GM10266 (cell line): ENCODE measurements at regions not wholly inside any gene's neighbourhood (a gene's known extent, or its start where the extent isn't known, plus 50 kb on each side); places are given as distances from the start of the nearest gene placed in this dataset.
"Not testable (repeated sequence)": the region's sequence is repeated elsewhere in the genome, so short reads cannot be mapped to it uniquely, and the experiment has no call there.

Experiments used
- DNase-seq: peaks from one replicate; pipeline ENCODE4 v3.0.0; 2012; ENCODE audit errors: extremely low spot score
- TF ChIP-seq, protein P1 (sequence below): IDR thresholded peaks from 2 replicates; pipeline ENCODE4 v1.5.1; 2012; ENCODE audit warnings: mild to moderate bottlenecking, low read depth; ENCODE audit not compliant: control insufficient read depth, insufficient read depth; ENCODE audit errors: missing control alignments

DNA sequence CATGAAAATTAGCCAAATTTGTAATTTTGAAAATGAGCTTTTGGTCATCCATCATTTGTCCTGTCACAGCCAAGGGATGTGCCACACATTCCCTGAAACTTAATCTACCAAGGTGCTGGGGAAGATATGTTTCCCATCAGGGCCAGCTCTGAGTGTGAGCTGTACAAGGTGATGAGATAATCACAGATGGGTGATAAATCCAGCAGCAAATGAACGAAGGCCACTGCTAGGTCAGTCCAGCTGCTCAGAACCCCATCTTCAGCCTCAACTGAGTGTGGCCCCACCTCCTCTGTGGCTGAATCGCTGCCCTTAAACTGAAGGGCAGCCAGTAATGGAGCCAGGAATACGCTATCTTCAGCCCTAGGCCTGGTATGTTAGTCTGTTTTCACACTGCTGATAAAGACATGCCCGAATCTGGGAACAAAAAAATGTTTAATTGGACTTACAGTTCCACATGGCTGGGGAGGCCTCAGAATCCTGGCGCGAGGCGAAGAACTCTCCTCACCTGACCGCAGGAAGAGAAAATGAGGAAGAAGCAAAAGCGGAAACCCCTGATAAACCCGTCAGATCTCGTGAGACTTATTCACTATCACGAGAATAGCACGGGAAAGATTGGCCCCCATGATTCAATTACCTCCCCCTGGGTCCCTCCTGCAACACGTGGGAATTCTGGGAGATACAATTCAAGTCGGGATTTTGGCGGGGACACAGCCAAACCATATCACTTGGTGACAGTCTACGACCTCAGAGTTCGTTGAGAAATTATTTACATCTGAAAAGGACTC lies 553.0 kb downstream of the NTRK3 start:
- TF ChIP-seq, protein P1, sequence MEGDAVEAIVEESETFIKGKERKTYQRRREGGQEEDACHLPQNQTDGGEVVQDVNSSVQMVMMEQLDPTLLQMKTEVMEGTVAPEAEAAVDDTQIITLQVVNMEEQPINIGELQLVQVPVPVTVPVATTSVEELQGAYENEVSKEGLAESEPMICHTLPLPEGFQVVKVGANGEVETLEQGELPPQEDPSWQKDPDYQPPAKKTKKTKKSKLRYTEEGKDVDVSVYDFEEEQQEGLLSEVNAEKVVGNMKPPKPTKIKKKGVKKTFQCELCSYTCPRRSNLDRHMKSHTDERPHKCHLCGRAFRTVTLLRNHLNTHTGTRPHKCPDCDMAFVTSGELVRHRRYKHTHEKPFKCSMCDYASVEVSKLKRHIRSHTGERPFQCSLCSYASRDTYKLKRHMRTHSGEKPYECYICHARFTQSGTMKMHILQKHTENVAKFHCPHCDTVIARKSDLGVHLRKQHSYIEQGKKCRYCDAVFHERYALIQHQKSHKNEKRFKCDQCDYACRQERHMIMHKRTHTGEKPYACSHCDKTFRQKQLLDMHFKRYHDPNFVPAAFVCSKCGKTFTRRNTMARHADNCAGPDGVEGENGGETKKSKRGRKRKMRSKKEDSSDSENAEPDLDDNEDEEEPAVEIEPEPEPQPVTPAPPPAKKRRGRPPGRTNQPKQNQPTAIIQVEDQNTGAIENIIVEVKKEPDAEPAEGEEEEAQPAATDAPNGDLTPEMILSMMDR = no peak

DNA sequence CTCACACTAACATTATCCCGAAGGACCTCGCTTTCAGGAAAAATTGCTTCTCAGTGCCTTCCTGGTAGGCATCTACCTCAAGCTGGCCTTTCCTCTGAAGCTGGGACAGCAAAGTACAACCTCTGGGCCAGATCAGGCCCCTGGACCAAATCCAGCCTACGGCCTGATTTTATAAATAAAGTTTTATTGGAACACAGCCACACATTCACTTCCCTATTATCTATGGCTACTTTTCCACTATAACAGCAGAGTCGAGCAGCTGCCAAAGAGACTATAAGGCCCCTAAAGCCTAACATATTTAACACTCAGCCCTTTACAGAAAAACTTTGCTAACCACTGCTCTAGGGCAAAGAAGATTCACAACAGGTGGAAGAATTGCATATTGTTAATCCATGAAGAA lies 554.3 kb downstream of the NTRK3 start:
- TF ChIP-seq, protein P1 = no peak
- DNase-seq = no peak

More for the DNA sequence above, 553.0 kb downstream of the NTRK3 start:
- no peak for DNase-seq

DNA sequence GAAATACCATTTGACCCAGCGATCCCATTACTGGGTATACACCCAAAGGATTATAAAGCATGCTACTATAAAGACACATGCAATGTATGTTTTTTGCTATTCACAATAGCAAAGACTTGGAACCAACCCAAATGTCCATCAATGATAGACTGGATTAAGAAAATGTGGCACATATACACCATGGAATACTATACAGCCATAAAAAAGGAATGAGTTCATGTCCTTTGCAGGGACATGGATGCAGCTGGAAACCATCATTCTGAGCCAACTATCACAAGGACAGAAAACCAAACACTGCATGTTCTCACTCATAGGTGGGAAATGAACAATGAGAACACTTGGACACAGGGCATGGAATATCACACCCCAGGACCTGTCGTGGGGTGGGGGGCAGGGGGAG lies 558.1 kb downstream of the NTRK3 start:
- DNase-seq = not testable (repeated sequence)

DNA sequence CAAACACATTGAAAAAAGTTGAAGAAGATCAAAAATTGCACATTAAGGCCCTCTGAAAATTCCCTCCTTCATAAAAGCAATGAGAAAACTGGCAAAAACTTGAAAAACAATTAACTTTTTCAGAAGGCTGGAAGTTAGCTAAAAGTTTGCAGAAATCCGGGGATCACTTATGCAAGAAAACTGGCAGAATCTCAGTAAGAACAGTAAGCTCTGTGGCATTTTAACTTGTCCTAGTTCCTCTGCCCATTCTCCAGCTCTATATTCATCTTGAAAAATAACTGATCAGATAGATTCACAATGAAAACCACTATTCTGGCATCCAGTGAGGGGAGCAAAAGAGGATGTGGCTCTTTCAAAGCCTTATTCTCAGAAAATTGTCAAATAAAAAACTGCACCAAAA lies 566.8 kb downstream of the NTRK3 start:
- TF ChIP-seq, protein P1 = no peak
- no peak for DNase-seq

DNA sequence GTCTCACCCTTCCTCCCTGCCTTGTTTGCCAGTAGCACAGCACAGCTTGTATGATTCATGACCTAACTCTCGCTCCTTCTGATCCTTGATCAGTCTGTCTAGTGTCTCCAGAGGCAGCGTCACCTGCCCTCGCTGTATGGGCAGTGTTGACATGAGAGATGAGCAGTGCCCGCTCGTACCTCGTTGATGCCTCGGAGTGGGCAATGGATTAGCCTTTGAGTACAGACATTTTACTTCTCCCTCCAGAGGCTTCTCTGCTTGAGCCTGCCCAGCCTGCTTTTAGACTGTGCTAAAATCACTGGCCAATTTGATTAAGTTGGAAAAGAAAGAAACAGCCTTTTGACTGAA lies 569.0 kb downstream of the NTRK3 start:
- TF ChIP-seq, protein P1 = no peak
- no peak for DNase-seq

DNA sequence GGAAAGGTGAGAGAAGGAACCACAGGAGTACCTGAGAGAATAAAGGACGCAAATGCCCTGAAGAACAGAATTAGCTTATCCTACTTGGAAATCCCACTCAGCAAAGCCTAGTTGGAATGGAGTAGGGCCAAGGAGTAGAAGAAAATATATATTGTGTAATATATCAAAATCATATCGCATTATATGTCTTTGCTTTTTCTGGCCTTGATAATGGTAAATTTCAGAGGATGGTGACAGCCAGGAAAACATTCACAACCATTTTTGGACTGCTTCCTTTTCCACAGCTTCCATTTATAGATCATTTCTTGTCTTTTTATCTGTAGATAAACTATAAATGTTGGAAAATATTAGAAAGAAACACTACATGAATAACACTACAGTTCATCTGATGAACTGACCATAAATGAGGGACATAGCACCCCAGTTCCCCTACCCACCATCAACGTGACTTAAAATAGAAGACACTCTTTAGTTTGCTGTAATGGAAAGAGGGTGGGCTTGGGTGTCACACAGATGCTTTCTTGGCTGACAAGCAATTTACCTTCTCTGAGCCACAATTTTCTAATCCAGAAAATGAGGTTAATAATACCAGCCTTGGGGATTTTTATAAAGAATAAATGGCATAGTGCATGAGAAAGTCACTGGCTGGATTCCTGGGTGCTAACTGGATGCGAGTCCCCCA lies 569.6 kb downstream of the NTRK3 start:
- TF ChIP-seq, protein P1 = no peak

DNA sequence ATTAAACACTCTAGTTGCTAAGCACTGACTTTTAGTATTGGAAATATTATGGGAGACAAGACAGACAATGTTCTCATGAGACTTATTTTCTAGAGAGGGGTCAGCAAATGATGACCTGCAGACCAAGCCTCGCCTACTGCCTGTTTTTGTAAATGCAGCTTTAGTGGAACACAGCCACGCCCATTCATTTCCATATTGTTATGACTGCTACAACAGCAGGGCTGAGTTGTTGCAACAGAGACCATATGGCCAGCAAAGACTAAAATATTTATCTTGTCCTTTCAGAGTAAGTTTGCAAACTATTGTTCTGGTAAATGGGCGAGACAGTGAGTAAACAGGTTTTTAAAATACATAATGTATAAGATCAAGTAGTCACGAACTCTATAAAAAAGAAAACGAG lies 570.2 kb downstream of the NTRK3 start:
- TF ChIP-seq, protein P1 = no peak
- no peak for DNase-seq

More for the DNA sequence above, 569.6 kb downstream of the NTRK3 start:
- no peak for DNase-seq
